ENCODE measurements at regions not wholly inside any gene's neighbourhood (a gene's known extent, or its start where the extent isn't known, plus 50 kb on each side); places are given as distances from the start of the nearest gene placed in this dataset.

DNA sequence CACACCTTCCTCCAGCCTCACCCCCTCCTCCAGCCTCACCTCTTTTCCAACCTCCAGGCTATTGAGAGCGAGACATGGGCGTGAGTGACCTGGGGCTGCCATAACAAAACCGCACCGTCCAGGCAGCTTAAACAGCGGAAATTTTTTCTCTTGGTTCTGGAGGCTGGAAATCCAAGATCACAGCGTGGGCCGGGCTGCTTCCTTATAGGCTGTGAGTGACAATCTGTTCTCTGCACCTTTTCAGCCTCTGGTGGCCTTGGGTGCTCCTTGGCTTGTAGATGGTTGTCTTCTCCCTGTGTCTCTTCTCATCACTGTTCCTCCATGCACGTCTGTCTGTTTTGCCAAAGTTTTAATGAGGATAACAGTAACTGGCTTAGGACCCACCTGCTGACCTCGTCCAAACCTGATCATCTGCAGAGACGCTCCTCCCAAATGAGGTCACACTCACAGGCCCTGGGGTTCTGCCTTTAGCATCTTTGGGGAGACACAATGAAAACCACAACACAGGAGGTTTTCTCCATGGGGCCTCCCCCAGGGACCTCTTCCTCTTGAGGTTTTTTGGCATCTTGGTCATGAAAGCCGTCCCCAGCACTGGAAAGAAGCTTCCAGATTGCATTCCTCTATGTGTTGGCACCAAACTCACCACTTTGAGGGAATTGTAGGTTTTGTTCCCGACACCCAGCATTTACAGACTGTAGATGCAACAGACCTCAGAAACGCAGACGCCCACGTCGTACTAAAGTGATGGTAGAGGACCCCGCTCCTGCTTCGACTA, 878.1 kb downstream of the BRD1 start:
- DNase-seq = no peak

GRCh38 chr22:48948575-48949170, 879.0 kb downstream of the BRD1 start:
- no peak for DNase-seq

DNA sequence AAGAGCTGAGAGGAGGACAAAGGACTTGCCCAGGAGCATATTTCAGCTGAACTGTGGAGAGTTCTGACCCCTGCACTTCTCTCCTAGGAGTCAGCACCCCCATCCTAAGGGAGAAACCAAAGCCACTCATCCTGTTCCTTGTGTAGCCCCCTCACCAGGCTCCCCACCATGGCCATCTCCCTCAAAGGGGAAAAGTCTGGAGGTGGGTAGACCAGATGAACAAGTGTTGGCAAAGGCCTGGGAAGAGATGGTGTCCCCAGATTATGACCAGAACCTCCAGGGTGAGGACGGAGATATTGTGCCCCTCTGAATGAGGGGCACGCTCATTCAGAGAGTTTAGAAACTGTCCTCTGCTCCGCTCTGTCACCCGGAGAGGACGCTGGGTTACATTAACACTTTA, 880.0 kb downstream of the BRD1 start:
- DNase-seq = no peak

- no peak for DNase-seq
These were observed 881.8 kb downstream of the BRD1 start for GRCh38 chr22:48945621-48946458.

DNA sequence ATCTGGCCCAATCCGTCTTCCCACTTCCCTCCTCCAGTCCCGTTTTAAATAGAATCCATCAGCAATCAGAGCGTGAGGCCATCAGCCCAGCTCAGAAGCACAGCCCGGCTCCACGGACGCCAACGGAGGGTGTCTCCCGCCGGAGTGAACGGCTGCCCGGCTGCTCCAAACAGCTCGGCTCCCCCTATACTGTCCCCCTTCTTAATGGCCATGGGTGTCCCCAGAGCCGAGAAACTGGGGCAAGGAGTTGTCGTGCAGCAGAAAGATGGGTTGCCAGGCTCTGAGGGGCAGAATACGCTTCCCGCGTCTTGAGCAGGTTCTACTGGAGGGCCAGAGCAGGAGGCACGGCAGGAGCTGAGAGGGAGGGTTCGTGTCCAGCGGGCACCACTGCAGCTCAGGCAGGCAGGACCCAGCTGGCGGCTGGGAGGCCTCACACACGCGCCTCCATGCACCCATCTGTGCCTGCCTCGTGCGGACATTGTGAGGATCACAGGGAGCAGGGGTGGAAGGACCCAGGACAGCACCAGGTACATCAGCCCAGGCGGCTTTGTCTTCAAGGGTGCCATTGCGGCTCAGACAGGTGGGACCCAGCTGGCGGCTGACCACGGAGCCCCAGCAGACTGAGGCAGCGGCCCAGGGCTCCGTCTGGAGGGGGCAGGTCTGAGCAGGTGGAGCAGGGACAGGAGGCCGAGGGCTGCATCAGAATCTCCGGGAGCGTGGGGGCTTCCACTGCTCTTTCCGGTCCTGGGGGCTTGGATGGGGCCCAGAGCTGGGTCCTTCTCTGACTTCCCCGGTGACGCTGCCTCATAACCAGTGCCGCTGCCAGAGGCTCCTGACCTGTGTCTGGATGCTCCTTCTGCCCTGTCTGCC, 882.7 kb downstream of the BRD1 start:
- no peak for DNase-seq

DNA sequence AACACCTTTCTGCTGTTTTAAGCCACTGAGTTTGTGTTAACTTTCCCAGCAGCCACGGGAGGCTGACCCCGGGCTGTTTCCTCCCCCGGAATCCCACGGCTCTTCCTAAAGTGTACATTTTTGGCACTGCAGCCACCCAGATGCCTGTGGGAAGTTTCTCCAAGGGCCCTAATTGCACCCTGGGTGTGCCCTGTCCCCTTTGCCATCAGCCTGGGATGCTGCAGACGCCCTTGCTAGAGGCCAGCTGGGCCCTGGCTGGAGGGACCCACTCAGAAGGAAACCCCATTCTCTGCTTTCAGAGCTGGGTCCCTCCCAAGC, 883.3 kb downstream of the BRD1 start:
- no peak for DNase-seq

DNA sequence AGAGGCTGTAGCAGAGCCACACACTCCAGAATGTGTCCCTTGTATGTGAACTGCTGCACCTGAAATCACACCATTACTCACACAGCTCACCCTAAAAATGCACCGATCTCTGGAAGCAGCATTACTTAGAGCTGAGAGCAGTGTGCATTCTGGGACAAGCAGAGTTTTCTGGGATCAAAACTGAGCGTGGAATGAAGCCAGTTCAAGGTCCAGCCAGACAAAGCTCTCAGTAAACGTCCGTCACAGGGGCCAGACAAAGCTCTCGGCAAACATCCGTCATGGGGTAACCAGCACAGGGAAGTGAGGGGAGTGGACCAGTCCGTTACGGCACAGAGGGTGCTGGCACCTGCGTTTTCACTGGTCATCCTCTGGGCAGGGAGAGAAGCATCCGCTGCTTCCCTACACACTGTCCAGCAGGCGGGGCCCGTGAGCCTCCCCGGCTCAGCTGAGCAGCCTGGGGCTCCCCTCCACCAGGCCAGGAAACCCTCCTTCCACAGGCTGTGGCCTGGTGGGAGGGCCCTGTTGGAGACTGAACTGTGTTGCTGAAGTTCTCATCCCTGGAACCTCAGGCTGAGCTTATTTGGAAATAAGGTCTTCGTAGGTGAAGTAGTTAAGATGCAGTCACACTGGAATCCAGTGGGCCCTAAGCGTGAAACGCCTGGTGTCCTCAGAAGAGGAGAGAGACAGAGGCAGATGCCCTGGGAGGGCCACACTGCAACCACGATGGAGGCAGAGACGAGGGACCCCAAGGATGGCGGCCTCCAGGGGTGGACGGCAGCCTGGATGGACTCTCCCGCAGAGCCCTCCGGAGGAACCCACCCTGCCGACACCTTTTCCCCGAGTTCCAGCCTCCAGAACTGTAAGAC, 883.9 kb downstream of the BRD1 start:
- DNase-seq = no peak

DNA sequence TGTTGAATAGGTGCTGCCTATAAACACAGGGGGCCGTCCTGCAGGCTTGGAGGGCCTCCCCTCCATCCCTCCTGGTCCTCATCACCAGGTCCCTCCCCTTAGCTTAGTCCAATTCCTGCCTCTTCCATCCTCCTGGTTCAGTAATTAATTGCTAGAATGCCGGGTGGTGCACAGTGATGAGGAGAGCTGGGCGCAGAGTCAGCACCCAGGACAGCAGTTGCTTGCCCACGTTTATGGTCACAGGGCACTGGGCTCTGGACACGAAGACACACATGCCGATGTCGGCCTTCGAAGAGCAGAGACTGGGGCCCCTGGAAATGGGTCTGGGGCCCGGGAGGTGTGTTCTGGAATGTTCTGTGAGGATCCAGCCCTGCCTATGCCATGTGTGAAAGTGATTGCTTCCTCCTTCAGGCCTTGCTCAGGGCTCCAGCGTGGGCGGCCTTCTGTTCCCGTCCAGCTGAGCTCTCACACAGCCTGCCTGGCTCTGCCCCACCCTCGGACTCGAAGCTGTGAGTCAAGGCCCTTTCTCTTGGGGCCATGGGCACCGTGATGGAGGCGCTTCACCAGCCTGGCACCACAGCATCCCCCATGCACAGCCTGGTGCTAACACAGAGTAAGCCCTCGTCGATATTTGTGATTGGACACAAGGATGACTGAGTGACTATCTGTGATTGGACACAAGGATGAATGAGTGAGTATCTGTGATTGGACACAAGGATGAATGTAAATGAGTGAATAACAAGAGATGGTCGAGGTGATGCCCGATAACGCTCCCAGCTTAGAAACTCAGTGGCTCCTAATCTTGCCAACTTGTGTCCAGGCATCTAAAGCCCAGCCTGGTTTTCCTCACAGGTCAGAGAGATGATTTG, 884.7 kb downstream of the BRD1 start:
- DNase-seq = no peak

DNA sequence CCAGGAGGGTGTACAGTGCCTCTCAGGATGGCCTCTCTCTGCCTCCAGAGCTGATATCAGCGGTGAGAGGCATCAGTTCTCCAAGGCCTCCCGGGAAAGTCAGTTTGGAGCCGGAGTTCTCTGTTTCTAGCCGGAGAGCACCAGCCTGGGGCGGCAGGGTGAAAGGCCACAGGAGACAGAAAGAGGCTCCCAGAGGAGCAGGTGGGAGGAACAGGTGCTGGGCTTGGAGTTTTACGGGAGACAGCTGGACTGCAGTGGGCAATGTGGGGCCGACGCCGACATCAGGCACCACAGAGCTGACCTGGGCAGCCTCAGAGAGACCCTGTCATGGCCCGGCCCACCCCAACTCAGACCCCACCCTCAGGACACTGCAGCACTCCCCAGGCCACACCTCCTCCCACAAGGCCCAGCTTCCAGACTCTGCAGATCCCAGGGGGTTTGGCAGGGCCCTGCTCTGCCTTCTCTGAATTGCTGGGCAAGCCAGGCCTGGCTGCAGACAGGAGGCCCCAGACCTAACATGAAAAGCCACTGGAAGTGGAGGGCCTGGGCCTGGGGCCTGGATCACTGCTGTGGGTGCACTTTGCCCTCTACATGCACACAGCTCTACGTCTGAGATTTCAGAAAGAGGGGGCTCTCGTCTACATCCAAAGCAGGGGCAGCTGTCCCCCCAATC, 885.6 kb downstream of the BRD1 start:
- DNase-seq = no peak

GRCh38 chr22:48941033-48941902, 886.4 kb downstream of the BRD1 start:
- no peak for DNase-seq

- DNase-seq = no peak
These were observed 887.2 kb downstream of the BRD1 start for GRCh38 chr22:48940266-48941032.

DNA sequence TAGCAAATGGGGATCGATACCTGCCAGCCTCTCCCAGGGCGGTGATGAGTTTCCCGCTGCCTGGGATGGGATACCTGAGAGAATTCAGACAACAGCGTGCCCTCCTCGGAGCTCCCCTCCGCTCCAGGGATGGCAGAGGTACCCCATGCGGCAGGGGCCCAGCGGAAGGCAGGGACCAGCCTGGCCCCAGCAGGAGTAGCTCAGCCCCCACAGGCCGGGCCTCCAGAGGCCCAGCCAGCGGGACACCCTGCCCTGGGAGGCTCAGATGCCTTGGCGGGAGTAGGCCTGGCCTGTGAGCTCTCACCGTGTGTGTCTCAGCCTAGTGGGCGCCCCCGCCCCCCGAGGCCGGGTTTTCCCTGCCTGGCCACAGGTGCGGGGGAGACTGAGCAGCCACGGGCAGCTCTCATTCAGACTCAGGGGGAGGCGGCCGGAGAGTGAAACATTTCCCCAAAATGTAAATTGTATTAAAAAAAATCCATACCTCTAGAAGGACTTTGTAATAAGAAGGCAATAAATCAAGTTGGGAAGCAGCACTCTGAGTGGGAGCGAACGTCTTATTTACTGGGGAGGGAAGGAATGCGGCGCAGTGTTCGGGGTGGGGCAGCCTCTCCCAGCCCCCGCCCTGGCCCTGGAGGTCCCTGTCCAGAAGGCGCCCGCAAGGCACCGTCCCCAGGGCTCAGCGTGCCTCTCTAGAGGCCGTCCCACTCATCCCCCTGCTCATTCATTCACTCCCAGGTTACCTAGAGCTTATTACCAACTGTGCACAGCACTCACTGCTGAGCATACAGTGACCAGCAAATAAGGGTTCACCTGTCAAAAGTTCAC, 888.0 kb downstream of the BRD1 start:
- no peak for DNase-seq

GRCh38 chr22:48938741-48939140, 888.9 kb downstream of the BRD1 start:
- DNase-seq = no peak

DNA sequence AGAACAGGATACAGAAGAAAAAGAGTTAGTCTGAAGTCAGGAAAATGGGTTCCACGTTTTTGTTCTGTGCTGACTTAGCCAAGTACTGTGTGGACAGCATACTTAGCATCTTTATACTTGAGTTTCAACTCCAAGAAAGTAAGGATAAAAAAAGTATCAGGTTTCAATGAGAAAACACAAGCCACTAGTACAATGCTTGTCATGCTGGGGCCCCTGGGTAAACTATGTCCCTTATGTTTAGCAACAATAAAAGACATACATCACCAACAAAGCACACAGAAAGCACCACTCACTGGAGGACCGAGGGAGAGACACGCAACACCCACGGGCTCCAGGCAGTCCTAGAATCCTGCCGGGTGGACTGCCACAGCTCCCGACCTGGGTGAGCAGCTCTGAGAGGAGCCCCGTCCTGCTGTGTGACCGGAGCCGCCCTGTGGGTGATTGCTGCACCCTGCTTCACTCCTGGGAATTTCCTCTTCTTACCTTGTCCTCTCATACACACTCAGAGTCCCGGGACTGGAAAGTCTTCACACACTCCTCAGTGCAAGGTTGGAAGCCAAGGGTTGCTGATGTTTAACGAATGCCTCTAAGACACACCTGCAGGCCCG, 890.5 kb downstream of the BRD1 start:
- no peak for DNase-seq

DNA sequence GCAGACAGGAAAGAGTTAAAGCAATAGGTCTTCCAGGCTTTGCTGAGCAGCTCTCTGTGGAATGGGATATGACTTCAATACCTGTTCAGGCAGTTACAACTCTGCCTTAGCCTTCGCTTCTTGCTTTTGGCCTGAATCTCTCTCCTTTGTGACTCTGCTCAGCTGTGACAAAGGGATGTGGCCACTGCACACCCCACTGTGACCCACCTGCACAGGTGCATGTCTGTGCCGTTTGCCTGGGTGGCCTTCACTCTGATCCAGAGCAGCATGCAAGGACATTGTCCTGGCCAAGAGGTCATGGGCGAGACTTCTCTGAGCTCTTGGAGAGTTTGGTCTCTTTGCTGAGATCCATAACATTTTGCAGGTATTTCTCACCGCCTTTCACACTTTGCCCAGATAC, 891.3 kb downstream of the BRD1 start:
- no peak for DNase-seq

DNA sequence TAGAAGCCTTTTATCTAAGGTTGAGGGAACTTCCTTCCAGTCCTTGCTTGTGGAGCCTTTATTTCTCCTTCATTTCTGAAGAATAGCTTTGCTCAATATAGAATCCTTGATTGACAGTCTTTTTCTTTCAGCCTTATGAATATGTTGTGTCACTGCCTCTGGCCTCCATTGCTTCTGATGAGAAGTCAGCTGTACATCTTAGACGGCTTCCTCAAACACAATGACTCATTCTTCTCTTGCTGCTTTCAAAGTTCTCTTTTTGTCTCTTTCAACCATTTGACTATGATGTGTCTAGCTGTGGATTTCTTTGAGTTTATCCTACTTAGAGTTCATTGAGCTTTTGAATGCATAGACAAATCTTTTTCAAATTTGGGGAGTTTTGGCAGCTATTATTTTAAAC, 893.2 kb downstream of the BRD1 start:
- DNase-seq = no peak

GRCh38 chr22:48931452-48931851, 896.2 kb downstream of the BRD1 start:
- DNase-seq = no peak
